ENCODE measurements at regions not wholly inside any gene's neighbourhood (a gene's known extent, or its start where the extent isn't known, plus 50 kb on each side); places are given as distances from the start of the nearest gene placed in this dataset.

GRCh38 chr21:14602382-14602958 is 56.4 kb upstream of the SAMSN1 start:
- TF ChIP-seq SIN3A (IDR thresholded peaks at IDR 0.05; ENCODE audit: borderline replicate concordance, insufficient read depth, low read length) (no peak), TAF1 (IDR thresholded peaks at IDR 0.05; ENCODE audit: borderline replicate concordance, insufficient read depth, low read length) (no peak), FOXP2 (optimal IDR thresholded peaks at IDR 0.05; ENCODE audit: borderline replicate concordance, extremely low read depth, extremely low read length, insufficient read depth) (no peak), POLR2AphosphoS5 (IDR thresholded peaks at IDR 0.05; ENCODE audit: low read depth, low read length) (no peak)
- TF ChIP-seq, protein P1, sequence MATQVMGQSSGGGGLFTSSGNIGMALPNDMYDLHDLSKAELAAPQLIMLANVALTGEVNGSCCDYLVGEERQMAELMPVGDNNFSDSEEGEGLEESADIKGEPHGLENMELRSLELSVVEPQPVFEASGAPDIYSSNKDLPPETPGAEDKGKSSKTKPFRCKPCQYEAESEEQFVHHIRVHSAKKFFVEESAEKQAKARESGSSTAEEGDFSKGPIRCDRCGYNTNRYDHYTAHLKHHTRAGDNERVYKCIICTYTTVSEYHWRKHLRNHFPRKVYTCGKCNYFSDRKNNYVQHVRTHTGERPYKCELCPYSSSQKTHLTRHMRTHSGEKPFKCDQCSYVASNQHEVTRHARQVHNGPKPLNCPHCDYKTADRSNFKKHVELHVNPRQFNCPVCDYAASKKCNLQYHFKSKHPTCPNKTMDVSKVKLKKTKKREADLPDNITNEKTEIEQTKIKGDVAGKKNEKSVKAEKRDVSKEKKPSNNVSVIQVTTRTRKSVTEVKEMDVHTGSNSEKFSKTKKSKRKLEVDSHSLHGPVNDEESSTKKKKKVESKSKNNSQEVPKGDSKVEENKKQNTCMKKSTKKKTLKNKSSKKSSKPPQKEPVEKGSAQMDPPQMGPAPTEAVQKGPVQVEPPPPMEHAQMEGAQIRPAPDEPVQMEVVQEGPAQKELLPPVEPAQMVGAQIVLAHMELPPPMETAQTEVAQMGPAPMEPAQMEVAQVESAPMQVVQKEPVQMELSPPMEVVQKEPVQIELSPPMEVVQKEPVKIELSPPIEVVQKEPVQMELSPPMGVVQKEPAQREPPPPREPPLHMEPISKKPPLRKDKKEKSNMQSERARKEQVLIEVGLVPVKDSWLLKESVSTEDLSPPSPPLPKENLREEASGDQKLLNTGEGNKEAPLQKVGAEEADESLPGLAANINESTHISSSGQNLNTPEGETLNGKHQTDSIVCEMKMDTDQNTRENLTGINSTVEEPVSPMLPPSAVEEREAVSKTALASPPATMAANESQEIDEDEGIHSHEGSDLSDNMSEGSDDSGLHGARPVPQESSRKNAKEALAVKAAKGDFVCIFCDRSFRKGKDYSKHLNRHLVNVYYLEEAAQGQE (IDR thresholded peaks at IDR 0.05; ENCODE audit: insufficient read depth in 1 of 2, low read depth in 2 of 2, low read length in 2 of 2) = no peak

DNA sequence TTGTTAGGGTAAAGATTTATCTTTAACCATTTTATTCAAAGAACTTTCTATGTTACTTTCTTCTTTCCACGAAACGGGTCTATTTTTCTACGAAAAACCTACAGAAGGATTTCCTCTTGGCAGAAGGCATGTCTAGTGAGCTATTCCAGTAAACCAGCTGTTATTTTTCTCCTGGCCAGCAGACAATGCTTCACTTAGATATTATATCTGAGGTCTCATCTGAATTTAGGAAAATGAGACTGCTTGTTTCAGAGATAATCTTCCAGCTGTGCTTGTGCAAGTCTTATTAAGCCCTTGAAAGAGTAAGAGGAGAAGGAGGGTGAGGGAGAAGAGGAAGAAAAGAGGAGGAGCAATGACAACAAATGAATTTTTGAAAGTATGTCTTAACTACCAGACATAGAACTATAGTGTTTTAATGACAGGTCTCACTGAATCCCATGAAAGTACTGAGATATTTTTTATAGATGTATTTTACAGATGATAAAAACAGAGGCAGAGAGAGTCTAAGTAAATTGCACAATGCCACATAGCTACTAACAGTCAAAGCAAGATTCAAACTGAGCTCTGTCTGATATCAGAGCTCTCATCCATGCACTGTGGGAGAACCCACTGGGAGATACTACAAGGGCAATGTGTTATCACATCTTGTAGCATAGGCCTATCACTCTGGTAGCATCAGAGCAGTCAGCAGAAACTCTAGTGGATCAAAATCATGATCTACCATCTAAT is 54.6 kb upstream of the SAMSN1 start:
- no peak for TF ChIP-seq POLR2AphosphoS5 (IDR thresholded peaks at IDR 0.05; ENCODE audit: low read depth, low read length)
- no peak for TF ChIP-seq TAF1 (IDR thresholded peaks at IDR 0.05; ENCODE audit: borderline replicate concordance, insufficient read depth, low read length)
- TF ChIP-seq, protein P1 (IDR thresholded peaks at IDR 0.05; ENCODE audit: insufficient read depth in 1 of 2, low read depth in 2 of 2, low read length in 2 of 2) = no peak
- TF ChIP-seq FOXP2 (optimal IDR thresholded peaks at IDR 0.05; ENCODE audit: borderline replicate concordance, extremely low read depth, extremely low read length, insufficient read depth) = no peak
- TF ChIP-seq SIN3A (IDR thresholded peaks at IDR 0.05; ENCODE audit: borderline replicate concordance, insufficient read depth, low read length) = no peak

DNA sequence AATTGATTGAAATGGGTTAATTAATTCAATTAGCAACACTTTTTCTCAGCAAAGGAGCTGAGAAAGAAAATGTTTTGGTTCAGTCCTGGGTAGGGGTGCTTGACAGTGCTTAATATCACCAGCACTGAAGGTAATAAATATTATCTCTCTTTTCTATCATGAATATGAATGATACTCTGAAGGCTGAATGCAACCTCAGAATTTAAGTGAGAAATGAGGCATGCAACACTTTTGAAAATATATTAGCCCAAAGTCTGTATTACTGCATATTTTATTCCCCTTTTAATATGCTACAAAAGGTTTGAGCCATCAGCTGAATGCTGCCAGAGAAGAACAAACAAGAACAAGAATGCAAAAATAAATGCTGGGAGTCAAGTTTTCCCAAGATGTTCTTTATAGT is 52.0 kb upstream of the SAMSN1 start:
- TF ChIP-seq SIN3A (IDR thresholded peaks at IDR 0.05; ENCODE audit: borderline replicate concordance, insufficient read depth, low read length) = no peak

Data from PFSK-1 (cell line).